NCI-H748 treated with DMSO at 0.1 percent for 48 hours (cell line): ENCODE measurements at regions not wholly inside any gene's neighbourhood (a gene's known extent, or its start where the extent isn't known, plus 50 kb on each side); places are given as distances from the start of the nearest gene placed in this dataset.

Experiments
- DNase-seq: peaks from one replicate; lab custom pipeline; 2025; lab: John Stamatoyannopoulos, UW

DNA sequence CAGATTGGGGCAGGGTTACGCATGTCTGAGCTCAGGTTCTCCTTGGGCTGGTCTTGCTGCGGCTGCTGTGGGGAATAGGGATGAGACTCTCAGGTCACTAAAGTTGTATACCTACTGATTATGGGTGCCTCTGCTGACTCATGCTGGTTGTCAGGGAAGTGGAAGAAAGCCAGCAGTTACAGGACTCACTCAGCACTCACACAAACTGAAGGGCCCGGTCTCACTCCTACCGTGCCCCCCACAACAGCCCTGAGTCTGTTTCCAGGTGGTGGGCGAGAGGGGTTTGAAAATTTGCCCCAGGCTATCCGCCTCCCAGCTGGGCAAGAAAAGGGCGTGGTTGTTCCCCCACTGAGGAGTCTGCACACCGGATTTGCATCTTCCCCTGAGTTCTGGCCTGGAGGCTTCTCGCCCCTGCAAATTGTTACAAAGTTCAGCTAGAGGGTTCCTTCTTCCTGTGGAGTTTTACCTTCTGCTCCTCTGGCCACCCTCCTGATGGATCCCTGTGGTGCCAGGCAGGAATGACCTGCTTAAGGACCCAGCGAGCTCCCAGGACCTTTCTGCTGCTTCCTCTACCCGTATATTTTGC, 659.2 kb downstream of the HDGFL1 start:
- DNase-seq: no peak

GRCh38 chr6:23243854-23244253, 674.5 kb downstream of the HDGFL1 start:
- DNase-seq: no peak

- DNase-seq: no peak
Measured at GRCh38 chr6:23244300-23244699, 674.9 kb downstream of the HDGFL1 start.

DNA sequence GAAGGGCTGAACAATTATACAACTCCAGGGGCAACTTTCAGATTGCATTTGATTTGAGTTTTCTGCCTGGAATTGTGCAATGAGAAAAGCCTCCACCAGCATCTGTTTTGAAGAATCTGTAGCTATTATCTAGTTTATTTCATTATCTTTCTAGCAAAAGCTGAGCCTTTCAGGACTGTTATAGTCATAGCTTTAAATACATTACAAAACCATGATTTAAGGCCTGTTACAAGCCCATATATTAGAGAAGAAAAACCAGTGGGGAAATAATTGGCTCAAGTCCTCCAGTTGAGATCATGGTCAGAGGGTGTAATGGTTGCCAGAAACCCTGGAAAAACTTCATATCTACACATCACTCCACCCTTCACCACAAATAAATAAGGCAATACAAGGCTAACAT, 676.2 kb downstream of the HDGFL1 start:
- DNase-seq: no peak

DNA sequence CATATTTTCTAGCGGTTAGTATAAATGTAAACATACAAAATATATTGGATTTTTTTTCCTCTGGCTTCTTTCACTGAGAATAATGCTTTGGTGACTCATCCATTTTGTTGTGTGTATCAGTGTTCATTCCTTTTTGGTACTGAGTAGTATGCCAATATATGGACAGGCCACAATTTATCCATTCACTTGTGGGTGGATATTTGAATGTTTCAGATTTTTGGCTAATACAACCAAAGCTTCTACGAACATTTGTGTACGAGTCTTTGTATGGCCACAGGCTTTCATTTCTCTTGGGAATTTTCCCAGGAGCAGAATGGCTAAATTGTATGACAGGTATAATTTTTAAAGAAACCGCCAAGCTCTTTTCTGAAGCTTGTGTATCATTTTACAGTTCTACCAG, 677.5 kb downstream of the HDGFL1 start:
- DNase-seq: no peak

DNA sequence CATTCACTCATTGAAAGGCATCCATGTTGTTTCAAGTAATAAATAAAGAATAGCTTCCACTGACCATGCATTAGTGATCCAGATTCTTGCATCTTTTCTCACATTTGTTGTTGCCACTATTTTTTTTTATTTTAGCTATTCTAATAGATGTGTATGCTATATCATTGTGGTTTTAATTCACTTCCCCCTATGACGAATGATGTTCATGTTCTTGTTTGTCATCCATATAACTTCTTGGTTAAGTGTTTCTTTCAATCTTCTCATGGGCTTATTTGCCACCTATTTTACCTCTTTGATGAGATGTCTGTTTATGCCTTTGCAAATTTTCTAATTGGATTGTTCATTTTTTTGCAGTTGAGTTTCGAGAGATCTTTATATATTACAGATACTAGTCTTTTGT, 681.2 kb downstream of the HDGFL1 start:
- DNase-seq: no peak

GRCh38 chr6:23262864-23263263, 693.5 kb downstream of the HDGFL1 start:
- no peak for DNase-seq

DNA sequence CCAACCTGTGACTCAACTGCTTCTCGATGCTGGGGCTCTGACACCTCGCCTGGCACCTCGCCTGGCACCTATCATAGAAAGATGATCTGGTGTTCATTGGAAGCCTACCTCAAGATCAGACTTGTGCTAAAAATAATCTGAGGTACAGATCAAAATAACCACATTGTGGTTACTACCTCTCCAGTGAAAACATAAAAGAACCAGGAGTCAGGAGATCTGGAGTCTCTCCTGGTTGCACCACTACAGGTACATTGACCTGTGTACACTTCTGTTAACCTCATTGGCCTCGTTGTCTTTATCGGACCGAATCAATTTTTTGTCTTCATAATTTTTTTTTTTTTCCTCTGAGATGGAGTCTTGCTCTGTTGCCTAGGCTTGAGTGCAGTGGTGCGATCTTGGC, 695.9 kb downstream of the HDGFL1 start:
- no peak for DNase-seq

GRCh38 chr6:23266536-23266935, 697.2 kb downstream of the HDGFL1 start:
- DNase-seq: no peak

GRCh38 chr6:23267651-23268050, 698.3 kb downstream of the HDGFL1 start:
- no peak for DNase-seq

- no peak for DNase-seq
Measured at GRCh38 chr6:23268348-23268747, 699.0 kb downstream of the HDGFL1 start.

- DNase-seq: no peak
Measured at GRCh38 chr6:23269436-23269835, 700.1 kb downstream of the HDGFL1 start.

- no peak for DNase-seq
Measured at GRCh38 chr6:23272536-23272935, 703.2 kb downstream of the HDGFL1 start.

- no peak for DNase-seq
Measured at GRCh38 chr6:23277521-23278179, 708.3 kb downstream of the HDGFL1 start.

DNA sequence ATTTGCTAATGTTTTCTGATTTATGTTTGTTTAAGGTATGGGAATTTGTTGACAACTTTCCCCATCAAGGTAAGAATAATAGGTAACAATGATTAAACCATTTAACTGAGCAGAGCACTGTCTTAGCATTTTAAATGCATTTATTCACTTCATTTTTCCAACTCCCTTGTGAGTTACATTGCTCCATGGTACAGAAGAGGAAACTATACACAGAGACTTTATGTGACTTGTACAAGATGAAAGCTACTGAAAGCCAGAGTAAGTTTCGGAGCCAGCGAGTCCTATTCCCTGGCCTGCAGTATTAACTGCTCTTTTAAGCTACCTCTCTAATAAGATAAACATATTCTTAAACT, 708.8 kb downstream of the HDGFL1 start:
- no peak for DNase-seq

DNA sequence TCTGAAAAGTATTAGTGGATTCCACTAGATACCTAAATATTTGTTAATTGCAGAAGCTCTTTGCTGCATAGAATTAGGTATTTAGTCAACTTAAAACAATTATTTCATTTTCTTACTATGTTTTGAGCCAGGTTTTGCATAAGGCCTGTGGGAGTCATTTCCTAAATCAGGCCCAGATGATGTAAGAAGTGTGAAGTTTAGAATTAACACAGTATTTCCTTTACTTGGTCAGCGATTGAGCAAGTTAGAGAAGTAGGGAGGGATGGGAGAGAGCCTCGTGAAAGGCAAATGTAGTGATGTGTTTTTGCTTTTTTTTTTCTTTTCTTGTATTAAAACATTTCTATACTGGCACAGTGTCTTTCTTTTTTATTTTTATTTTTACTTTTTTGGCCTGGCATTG, 711.1 kb downstream of the HDGFL1 start:
- DNase-seq: no peak

DNA sequence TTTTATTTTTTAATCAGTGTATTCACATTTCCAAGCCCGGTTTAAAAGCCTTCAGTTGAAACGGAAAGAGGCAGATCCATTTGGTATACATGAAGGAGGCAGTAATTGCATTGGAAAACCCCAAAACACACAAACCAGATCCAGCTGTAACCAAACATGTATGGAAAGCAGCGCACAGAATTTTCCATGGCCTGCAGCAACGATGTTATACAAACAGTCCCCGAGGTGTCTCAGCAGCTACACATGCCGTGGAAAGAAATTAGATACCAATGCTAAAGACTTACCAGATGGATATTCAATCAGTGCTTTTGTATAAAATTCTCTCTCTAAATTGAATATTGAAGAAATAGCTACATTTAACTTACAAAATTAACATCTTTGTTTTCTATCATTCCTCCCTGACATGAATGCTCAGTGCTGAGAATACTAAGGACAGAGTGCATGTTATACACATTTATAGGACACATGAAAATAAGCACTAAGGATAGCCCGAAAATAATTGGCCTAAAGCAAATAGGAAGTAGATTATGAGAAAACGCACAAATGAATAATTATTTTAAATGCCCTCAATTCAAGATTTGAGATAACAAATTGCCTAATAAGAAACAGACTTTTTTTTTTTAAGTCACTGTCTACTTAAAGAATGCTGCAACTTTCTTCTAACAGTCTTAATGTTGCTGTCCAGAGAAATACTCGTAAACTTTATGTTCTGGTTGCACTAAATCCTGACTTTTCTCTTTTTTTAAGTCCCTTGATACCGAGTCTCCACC, 713.1 kb downstream of the HDGFL1 start:
- no peak for DNase-seq

GRCh38 chr6:23293653-23294052, 724.3 kb downstream of the HDGFL1 start:
- no peak for DNase-seq

GRCh38 chr6:23301556-23301955, 732.2 kb downstream of the HDGFL1 start:
- DNase-seq: no peak

GRCh38 chr6:23302514-23302913, 733.1 kb downstream of the HDGFL1 start:
- no peak for DNase-seq

DNA sequence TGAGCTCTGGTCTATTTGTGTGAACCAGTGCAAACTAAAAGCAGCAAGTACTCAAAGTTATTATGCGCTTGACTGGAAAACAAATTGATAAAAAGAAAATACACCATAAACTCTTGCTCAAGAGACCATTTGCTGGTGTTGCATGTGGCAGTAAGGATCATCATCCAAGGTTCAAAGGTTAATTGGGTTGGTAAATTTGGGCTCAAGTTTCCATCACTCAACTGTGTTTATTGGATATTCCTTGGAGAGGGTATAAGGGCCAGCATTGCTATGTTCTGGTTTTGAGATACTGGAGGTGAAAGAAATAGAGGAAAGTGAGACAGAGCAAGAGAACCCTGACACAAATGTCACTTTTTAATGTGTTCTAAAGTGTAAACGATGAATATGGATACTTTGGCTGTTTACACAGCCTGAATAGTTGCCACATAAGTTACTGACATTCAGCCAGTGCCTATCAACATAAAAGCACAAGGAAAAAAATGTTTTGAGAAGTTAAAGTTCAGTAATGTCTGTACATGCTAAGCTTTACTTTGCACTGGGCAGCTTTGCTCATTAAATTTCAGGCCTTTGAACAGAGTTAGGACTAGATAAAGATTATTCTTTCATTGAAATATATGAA, 736.1 kb downstream of the HDGFL1 start:
- peak; percentile 37 for DNase-seq

DNA sequence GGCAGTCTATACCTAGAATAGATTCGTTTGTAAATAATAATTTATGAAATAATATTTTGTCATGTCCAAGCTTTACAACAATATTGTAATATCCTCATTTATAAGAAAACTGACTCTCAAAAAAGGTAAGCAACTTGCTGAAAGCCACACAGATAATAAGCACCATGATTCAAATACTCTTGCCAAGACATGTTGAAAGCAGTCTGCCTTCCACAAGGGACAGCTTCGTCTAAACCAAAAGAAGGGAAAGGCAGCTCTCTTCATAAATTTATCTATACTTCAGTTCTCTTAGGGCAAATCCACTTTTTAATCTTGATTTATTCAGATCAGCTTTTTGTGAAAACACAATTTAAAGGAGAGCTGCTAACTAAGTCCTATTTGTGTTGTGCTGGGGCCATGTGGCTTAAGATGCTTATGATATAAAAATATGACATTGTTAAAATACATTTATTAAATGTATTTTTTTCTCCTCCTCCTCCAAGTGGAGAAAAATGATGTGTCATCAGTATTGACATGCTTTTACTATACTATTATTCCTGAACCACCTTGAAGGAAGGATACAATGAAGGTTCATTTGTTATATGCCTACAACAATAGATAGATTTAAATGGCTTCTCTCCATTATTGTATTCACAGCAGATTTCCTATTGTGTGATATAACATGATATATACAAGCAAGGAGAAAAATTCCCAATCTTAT, 737.0 kb downstream of the HDGFL1 start:
- no peak for DNase-seq
